ENCODE measurements at regions not wholly inside any gene's neighbourhood (a gene's known extent, or its start where the extent isn't known, plus 50 kb on each side); places are given as distances from the start of the nearest gene placed in this dataset.
A peak's percentile ranks its signal among the peaks of the same experiment; 100 is the strongest.
"Not testable (repeated sequence)": the region's sequence is repeated elsewhere in the genome, so short reads cannot be mapped to it uniquely, and the experiment has no call there.

GRCh38 chr4:115470763-115471162 lies 357.3 kb upstream of the NDST4 start:
- no peak for DNase-seq (ENCODE audit: low read depth)

GRCh38 chr4:115459301-115459700 lies 345.9 kb upstream of the NDST4 start:
- not testable (repeated sequence) for DNase-seq (ENCODE audit: low read depth)

GRCh38 chr4:115456231-115456630 lies 342.8 kb upstream of the NDST4 start:
- no peak for DNase-seq (ENCODE audit: low read depth)

GRCh38 chr4:115454228-115454627 lies 340.8 kb upstream of the NDST4 start:
- DNase-seq (ENCODE audit: low read depth) = peak; percentile 29

GRCh38 chr4:115453416-115453815 lies 340.0 kb upstream of the NDST4 start:
- peak; percentile 64 for DNase-seq (ENCODE audit: low read depth)

GRCh38 chr4:115452229-115452628 lies 338.8 kb upstream of the NDST4 start:
- not testable (repeated sequence) for DNase-seq (ENCODE audit: low read depth)

- DNase-seq (ENCODE audit: low read depth) = no peak
Measured at GRCh38 chr4:115437739-115438138, 324.3 kb upstream of the NDST4 start.

- DNase-seq (ENCODE audit: low read depth) = peak; percentile 34
Measured at GRCh38 chr4:115433491-115433890, 320.1 kb upstream of the NDST4 start.

- DNase-seq (ENCODE audit: low read depth) = no peak
Measured at GRCh38 chr4:115430024-115430423, 316.6 kb upstream of the NDST4 start.

- DNase-seq (ENCODE audit: low read depth) = no peak
Measured at GRCh38 chr4:115428455-115428854, 315.0 kb upstream of the NDST4 start.

- peak; percentile 10 for DNase-seq (ENCODE audit: low read depth)
Measured at GRCh38 chr4:115424852-115425251, 311.4 kb upstream of the NDST4 start.

- DNase-seq (ENCODE audit: low read depth) = no peak
Measured at GRCh38 chr4:115418635-115419396, 305.4 kb upstream of the NDST4 start.

- no peak for DNase-seq (ENCODE audit: low read depth)
Measured at GRCh38 chr4:115396034-115396433, 282.6 kb upstream of the NDST4 start.

- no peak for DNase-seq (ENCODE audit: low read depth)
Measured at GRCh38 chr4:115376866-115377265, 263.4 kb upstream of the NDST4 start.

- DNase-seq (ENCODE audit: low read depth) = no peak
Measured at GRCh38 chr4:115374621-115375020, 261.2 kb upstream of the NDST4 start.

GRCh38 chr4:115370490-115370889 lies 257.1 kb upstream of the NDST4 start:
- DNase-seq (ENCODE audit: low read depth) = no peak

- no peak for DNase-seq (ENCODE audit: low read depth)
Measured at GRCh38 chr4:115370012-115370411, 256.6 kb upstream of the NDST4 start.

GRCh38 chr4:115366390-115366789 lies 253.0 kb upstream of the NDST4 start:
- no peak for DNase-seq (ENCODE audit: low read depth)

- DNase-seq (ENCODE audit: low read depth) = no peak
Measured at GRCh38 chr4:115365185-115365584, 251.8 kb upstream of the NDST4 start.

- peak; percentile 60 for DNase-seq (ENCODE audit: low read depth)
Measured at GRCh38 chr4:115361781-115362180, 248.4 kb upstream of the NDST4 start.

- peak; percentile 73 for DNase-seq (ENCODE audit: low read depth)
Measured at GRCh38 chr4:115360431-115360830, 247.0 kb upstream of the NDST4 start.

- no peak for DNase-seq (ENCODE audit: low read depth)
Measured at GRCh38 chr4:115357776-115358175, 244.4 kb upstream of the NDST4 start.

GRCh38 chr4:115356176-115356575 lies 242.8 kb upstream of the NDST4 start:
- DNase-seq (ENCODE audit: low read depth) = no peak

GRCh38 chr4:115355329-115355728 lies 241.9 kb upstream of the NDST4 start:
- DNase-seq (ENCODE audit: low read depth) = no peak

All from LHCN-M2 (cell line).